Activated CD8-positive, alpha-beta memory T cell treated with anti-CD3 and anti-CD28 coated beads for 36 hours (primary cell): ENCODE measurements at regions not wholly inside any gene's neighbourhood (a gene's known extent, or its start where the extent isn't known, plus 50 kb on each side); places are given as distances from the start of the nearest gene placed in this dataset.
"Not testable (repeated sequence)": the region's sequence is repeated elsewhere in the genome, so short reads cannot be mapped to it uniquely, and the experiment has no call there.

Experiments
- CTCF ChIA-PET: fragments of 350-600 bp; sonication (Branson Sonifier 250); formaldehyde crosslinking; loops from one replicate; lab custom pipeline; 2021; ENCODE audit warnings: antibody characterized with exemption; lab: Charles Lee
- POLR2A ChIA-PET: fragments of 350-600 bp; sonication (Branson Sonifier 250); formaldehyde crosslinking; loops from one replicate; lab custom pipeline; 2021; ENCODE audit warnings: antibody characterized with exemption; lab: Charles Lee

- ChIA-PET CTCF (no interaction called here), POLR2A (no interaction called here)
These were observed 590.9 kb upstream of the CITED2 start for GRCh38 chr6:139965393-139965792.

- ChIA-PET POLR2A (interaction anchor here (0.5 kb wide), 1 partner anchor 302 kb away, joined by 5 read pairs; no protein-coding TSS in a partner anchor), CTCF (no interaction called here)
These were observed 590.3 kb upstream of the CITED2 start for GRCh38 chr6:139964737-139965136.

DNA sequence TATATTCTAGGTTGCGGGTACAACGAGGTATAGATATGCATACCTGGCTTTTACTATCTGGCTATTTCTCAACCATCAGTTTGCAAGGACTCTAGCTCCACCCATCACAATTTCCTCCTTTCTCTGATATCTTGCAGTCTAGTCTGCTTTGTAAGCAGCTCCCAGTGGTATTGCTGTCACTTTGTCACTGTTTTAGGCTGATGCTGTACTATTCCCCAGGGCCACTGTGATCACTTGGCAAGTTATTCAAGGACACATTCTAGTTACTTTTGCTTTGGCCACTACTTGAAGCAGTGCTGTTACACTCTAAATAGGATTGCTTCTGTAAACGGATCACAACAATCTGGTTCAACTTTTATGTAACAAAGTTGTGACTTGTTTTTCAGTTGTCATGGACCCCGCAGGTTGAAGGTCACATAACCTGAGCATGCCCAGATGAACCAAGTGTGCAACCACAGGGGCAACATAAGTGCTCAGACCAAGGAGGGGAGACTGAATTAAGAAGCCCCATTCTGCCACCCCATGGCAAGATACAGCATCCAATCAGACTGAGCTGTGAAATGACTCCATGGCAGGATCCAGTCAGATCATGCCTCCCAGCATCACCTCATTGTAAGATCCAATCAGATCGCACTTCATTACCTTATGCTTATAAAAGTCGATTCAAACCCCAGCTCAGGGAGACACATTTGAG, 588.4 kb upstream of the CITED2 start:
- ChIA-PET CTCF (no interaction called here), POLR2A (no interaction called here)

DNA sequence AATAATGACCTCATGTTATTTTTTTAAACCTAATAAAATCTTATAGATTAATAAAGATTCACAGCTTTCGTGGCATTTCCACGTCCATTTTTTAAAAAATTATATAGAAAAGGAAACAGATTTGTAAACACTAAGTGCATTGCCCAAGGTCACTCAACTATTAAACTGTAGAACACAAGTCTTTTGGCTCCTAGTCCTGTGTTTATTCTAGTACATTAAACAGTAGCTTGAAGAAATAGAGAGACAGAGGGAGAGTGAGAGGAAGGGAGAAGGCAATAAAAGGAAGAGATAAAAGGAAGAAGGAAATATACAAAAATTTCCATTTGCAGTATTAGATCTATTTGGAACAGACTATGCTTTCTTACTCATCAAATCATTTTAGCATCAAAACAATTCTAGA, 586.7 kb upstream of the CITED2 start:
- POLR2A ChIA-PET = no interaction called here
- CTCF ChIA-PET = interaction anchor here (0.6 kb wide), 1 partner anchor 167 kb away, joined by 3 read pairs; no protein-coding TSS in a partner anchor

GRCh38 chr6:139960671-139961070, 586.2 kb upstream of the CITED2 start:
- POLR2A ChIA-PET = no interaction called here
- CTCF ChIA-PET = interaction anchor here (0.6 to 0.7 kb wide), 2 partner anchors 168 to 742 kb away, joined by 3 read pairs; no protein-coding TSS in a partner anchor

DNA sequence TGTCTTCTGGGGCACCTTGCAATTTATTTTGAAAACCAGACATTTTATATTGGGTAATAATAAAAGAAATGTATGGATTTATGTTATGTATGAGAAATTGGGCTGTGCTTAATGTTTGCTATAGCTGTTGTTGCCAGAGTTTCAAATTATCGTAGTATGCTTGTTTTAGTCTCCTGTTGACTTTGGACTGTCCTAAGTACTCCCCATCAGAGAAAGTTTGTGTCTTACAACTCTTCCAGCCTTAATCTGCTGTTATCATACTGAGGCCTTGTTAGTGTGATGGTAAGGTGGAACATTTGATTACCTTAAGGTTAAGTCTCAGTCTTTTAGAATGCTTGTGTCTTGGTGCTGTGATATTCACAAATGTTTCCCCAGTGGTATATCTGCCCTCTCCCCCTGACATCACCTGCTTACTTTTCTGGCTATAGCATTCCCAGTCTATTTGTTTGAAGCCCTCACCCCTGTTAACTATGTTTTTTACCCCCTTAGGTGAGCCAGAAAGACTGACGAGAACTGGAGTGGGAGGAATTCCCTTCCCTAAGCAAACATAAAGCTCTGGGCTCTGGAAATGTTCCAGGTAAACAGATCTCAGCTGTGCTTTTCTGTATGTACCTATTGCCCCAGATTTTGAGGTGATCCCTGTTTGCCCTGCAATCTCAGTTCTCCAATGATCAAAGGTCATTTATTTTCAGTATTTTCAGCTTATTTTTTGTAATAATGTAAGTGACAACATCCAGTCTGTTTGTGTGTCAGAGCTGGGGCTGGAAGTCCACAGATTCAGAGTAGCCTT, 581.1 kb upstream of the CITED2 start:
- ChIA-PET POLR2A (no interaction called here), CTCF (no interaction called here)

DNA sequence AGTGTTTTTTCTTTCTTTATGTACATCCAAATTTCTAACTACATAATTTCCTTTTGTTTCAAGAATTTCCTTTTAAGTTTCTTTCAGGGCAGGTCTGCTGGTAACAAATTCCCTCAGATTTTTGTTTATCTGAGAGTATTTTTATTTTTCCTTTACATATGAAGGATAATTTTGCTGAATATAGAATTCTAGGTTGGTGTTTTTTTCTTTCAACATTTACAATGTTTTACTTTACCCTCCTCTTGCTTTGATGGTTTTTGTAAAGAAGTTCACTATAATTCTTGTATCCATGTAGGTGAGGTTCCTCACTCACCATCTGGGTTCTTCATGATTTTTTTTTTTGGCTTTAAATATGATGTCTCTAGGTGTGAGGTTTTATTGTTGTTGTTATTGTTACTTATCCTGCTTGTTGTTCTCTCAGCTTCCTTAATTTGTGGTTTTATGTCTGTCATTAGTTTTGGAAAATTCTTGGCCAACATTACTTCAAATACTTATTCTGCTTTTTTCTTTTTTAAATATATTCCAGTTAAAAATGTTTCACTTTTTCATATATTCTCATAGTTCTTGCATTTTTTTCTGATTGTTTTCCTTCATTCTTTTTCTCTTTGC, 580.1 kb upstream of the CITED2 start:
- ChIA-PET POLR2A (no interaction called here), CTCF (no interaction called here)

GRCh38 chr6:139953780-139954179, 579.3 kb upstream of the CITED2 start:
- POLR2A ChIA-PET, CTCF ChIA-PET: not testable (repeated sequence)

DNA sequence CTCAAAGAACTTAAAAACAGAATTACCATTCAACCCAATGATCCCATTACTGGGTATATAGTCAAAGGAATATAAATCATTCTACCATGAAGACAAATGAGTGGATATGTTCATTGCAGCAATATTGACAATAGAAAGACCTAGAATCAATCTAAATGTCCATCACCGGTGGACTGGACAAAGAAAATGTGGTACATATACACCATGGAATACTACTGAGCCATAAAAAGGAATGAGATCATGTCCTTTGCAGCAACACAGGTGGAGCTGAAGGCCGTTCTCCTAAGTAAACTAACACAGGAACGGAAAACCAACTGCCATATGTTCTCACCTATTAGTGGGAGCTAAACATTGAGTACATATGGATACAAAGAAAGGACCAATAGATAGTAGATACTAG, 576.7 kb upstream of the CITED2 start:
- CTCF ChIA-PET = no interaction called here
- POLR2A ChIA-PET = no interaction called here

- POLR2A ChIA-PET = no interaction called here
- CTCF ChIA-PET = no interaction called here
These were observed 570.5 kb upstream of the CITED2 start for GRCh38 chr6:139944976-139945375.

- POLR2A ChIA-PET = no interaction called here
- CTCF ChIA-PET = no interaction called here
These were observed 569.7 kb upstream of the CITED2 start for GRCh38 chr6:139944131-139944530.

- ChIA-PET POLR2A (no interaction called here), CTCF (no interaction called here)
These were observed 568.9 kb upstream of the CITED2 start for GRCh38 chr6:139943391-139943790.

- ChIA-PET CTCF (no interaction called here), POLR2A (no interaction called here)
These were observed 567.9 kb upstream of the CITED2 start for GRCh38 chr6:139942331-139942730.

DNA sequence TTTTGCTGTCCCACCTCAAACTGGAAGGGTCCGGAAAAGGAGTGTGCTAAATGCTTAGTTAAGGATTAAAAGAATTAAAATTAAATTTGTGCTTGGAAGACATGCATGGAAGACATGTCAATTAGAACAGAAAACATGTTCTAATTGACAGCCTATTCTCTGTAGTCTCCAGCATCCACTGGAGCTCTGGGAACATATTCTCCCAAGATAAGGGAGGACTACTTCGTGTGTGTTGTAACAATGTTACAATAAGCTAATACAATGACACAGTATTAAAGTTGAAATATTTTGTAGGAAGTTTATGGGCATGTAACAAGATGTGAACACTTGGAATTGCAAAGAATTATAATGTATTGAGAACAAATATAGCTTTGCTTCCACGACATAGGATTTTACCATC, 567.4 kb upstream of the CITED2 start:
- CTCF ChIA-PET = no interaction called here
- POLR2A ChIA-PET = no interaction called here

- POLR2A ChIA-PET = no interaction called here
- CTCF ChIA-PET = no interaction called here
These were observed 566.6 kb upstream of the CITED2 start for GRCh38 chr6:139940741-139941729.

GRCh38 chr6:139939189-139939979, 564.9 kb upstream of the CITED2 start:
- CTCF ChIA-PET = no interaction called here
- POLR2A ChIA-PET = no interaction called here

DNA sequence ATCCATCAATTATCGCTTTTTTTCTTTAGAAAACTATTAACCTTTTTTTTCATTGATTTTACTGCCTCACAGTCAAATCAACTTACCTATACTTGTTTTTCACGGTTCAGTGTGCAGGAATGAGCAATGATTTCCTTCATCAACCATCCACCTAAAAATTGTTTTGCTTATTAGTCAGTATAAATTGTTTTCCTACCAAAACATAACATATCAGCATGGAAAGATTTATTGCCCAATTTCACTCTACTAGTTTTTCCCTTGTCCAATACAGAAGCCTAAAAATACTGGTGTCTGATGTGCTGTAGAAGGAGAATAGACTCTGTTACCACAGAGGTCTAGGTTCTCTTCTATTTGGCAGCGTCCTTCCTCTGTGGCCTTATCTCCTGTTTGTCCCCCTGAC, 558.2 kb upstream of the CITED2 start:
- ChIA-PET POLR2A (no interaction called here), CTCF (no interaction called here)

DNA sequence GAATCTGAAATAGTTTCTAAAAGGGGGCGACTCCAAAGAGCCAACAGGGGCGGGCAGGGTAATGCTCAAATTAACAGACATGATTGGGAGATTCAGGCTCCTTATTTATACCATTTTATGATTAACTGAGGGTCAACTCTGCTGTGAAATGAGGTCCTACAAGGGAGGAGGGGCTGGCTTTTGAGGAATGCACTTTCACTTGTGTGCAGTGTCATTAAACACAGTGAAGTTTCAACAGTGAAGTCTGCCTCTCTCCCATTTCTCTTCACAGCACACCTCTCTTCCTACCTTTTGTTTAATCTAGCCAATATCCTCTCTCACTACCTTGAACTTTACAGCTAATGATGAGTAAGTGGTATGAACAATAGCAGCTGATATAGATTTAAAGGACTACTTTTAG, 557.3 kb upstream of the CITED2 start:
- CTCF ChIA-PET = no interaction called here
- POLR2A ChIA-PET = no interaction called here
